ENCODE measurements at regions not wholly inside any gene's neighbourhood (a gene's known extent, or its start where the extent isn't known, plus 50 kb on each side); places are given as distances from the start of the nearest gene placed in this dataset.

GRCh38 chr2:220202066-220202465 lies 574.6 kb downstream of the SLC4A3 start:
- no peak for DNase-seq (ENCODE audit: extremely low read depth, low read depth)
- no peak overlapping the region for H3K4me3 ChIP-seq (replicated peaks; ENCODE audit: low read depth, low read length)
- no peak for TF ChIP-seq CTCF (IDR thresholded peaks at IDR 0.05; ENCODE audit: low read depth, low read length, missing control alignments)

- no peak for DNase-seq (ENCODE audit: extremely low read depth, low read depth)
- TF ChIP-seq CTCF (IDR thresholded peaks at IDR 0.05; ENCODE audit: low read depth, low read length, missing control alignments): no peak
- no peak overlapping the region for H3K4me3 ChIP-seq (replicated peaks; ENCODE audit: low read depth, low read length)
These were observed 581.7 kb downstream of the SLC4A3 start for GRCh38 chr2:220209093-220209492.

DNA sequence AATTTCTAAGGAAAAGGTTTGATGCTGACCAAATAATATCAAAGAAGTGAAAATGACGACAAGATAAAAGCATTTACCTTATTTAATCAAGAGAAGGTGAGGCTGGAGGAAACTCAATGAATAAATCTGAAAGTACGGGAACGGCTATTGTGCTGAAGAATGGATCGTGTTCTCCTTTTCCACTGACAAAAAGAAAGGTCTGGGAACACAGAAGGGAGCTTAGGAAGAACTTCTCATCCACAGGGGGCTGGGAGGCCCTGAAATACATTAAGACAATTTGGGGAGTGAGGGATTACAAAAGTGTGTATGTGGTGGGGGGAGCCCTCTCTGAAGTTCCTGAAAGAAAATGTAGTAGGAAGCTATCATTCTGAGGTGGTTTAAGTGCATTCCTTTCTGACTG lies 582.3 kb downstream of the SLC4A3 start:
- no peak for DNase-seq (ENCODE audit: extremely low read depth, low read depth)
- TF ChIP-seq CTCF (IDR thresholded peaks at IDR 0.05; ENCODE audit: low read depth, low read length, missing control alignments): no peak
- H3K4me3 ChIP-seq (replicated peaks; ENCODE audit: low read depth, low read length): no peak overlapping the region

DNA sequence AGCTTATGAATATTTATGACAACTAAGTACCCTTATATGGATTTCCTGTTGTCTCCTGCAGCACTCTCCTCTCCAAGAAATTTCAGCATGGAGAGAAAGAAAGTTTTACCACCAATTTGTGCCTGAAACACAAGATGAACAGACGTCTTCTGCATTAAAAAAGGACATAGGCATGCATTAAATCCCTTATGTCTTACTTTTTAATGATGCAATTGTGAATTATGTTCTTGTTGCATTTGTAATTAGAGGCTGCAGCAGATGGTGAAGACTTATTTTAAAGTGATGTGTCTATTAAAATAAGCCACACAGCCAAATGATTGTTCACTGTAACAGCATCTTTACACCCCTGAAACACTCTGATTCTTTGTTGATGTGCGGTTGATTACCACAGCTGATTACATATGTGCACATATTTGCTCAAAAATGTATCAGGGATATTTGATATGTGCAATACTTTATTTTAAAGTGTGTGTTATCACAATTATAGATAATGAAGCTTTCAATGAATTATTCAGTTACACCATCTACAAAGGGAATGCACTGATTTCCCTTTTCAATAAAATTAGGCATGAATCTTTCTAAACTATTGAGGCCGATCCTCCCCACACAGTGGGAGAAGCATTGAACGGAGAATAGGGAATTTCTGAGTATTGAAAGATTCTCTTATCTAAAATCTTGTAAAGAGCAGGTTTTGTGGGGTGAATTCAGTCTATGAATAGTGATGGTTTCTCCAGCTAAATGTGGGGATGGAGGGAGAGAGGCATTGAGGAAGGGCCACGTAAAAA lies 585.1 kb downstream of the SLC4A3 start:
- no peak overlapping the region for H3K4me3 ChIP-seq (replicated peaks; ENCODE audit: low read depth, low read length)
- DNase-seq (ENCODE audit: extremely low read depth, low read depth): no peak
- TF ChIP-seq CTCF (IDR thresholded peaks at IDR 0.05; ENCODE audit: low read depth, low read length, missing control alignments): no peak

DNA sequence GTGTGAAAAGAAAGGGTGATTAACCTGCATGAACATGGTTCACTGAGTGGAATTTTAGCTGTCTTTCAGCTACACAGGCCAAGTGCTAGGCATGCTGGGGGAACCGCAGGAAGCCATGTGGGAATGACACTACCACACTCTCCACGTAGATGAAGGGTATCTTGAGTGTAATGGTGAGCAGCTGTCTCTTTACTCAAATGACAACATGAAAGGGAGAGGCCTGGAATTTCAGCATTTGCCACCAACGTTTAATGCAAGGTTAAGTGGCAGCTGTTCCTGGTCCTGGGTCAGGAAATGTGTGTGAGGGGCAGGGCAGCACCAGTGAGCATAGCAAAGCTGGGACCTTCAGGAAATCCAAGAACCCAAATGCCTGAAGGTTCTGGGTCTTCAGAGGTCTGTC lies 588.4 kb downstream of the SLC4A3 start:
- DNase-seq (ENCODE audit: extremely low read depth, low read depth): no peak
- no peak for TF ChIP-seq CTCF (IDR thresholded peaks at IDR 0.05; ENCODE audit: low read depth, low read length, missing control alignments)
- no peak overlapping the region for H3K4me3 ChIP-seq (replicated peaks; ENCODE audit: low read depth, low read length)

GRCh38 chr2:220219371-220219770 lies 591.9 kb downstream of the SLC4A3 start:
- DNase-seq (ENCODE audit: extremely low read depth, low read depth): no peak
- H3K4me3 ChIP-seq (replicated peaks; ENCODE audit: low read depth, low read length): no peak overlapping the region
- TF ChIP-seq CTCF (IDR thresholded peaks at IDR 0.05; ENCODE audit: low read depth, low read length, missing control alignments): no peak

GRCh38 chr2:220220009-220220408 lies 592.6 kb downstream of the SLC4A3 start:
- no peak for TF ChIP-seq CTCF (IDR thresholded peaks at IDR 0.05; ENCODE audit: low read depth, low read length, missing control alignments)
- no peak for DNase-seq (ENCODE audit: extremely low read depth, low read depth)
- no peak overlapping the region for H3K4me3 ChIP-seq (replicated peaks; ENCODE audit: low read depth, low read length)

Measured in HFF-Myc (cell line).